ENCODE measurements at regions not wholly inside any gene's neighbourhood (a gene's known extent, or its start where the extent isn't known, plus 50 kb on each side); places are given as distances from the start of the nearest gene placed in this dataset.
A peak's percentile ranks its signal among the peaks of the same experiment; 100 is the strongest.

GRCh38 chr11:115759622-115760460 lies 255.6 kb upstream of the CADM1 start:
- ATAC-seq (ENCODE audit: low FRiP score in 2 of 2): peak; percentile 5 to 74
- DNase-seq: peak; percentile 31 to 87
- Histone ChIP-seq H3K4me3 (peak overlapping the region; percentile 36 to 72 (median 54)), H3K36me3 (no peaks in the 10 kb centered on the region), H3K27me3 (peaks cover 0 to 13% (median 6%) of the 10 kb centered on the region in 4 donors), H3K4me1 (peaks cover 0 to 13% (median 10%) of the 10 kb centered on the region in 4 donors), H3K27ac (peak overlapping the region in 3 of 4 donors; percentile 41 to 70 (median 47)), H3K9me3 (no peaks in the 10 kb centered on the region)
- WGBS, 2 donors: 6% methylated on average over 22 to 48 of the region's 70 CpGs
- no peak for TF ChIP-seq EP300 (IDR thresholded peaks at IDR 0.05)
- TF ChIP-seq CTCF (IDR thresholded peaks at IDR 0.05): no peak
- no peak for TF ChIP-seq POLR2AphosphoS5 (IDR thresholded peaks at IDR 0.05)
- TF ChIP-seq POLR2A (IDR thresholded peaks at IDR 0.05): no peak

- Histone ChIP-seq H3K4me3 (no peak overlapping the region), H3K9me3 (no peaks in the 10 kb centered on the region), H3K27me3 (peaks cover 0 to 13% (median 6%) of the 10 kb centered on the region in 4 donors), H3K4me1 (peaks cover 0 to 13% (median 10%) of the 10 kb centered on the region in 4 donors), H3K27ac (no peak overlapping the region), H3K36me3 (no peaks in the 10 kb centered on the region)
- DNase-seq (no peak), ATAC-seq (ENCODE audit: low FRiP score in 2 of 2) (no peak)
- WGBS, 2 donors: 89 to 95% methylated on average over 8 of the region's 8 CpGs
- no peak for TF ChIP-seq POLR2A (IDR thresholded peaks at IDR 0.05)
- no peak for TF ChIP-seq POLR2AphosphoS5 (IDR thresholded peaks at IDR 0.05)
- TF ChIP-seq CTCF (IDR thresholded peaks at IDR 0.05): no peak
- TF ChIP-seq EP300 (IDR thresholded peaks at IDR 0.05): no peak
These were observed 253.8 kb upstream of the CADM1 start for GRCh38 chr11:115758011-115758410.

GRCh38 chr11:115751243-115752015 lies 247.2 kb upstream of the CADM1 start:
- Histone ChIP-seq H3K27ac (no peak overlapping the region), H3K27me3 (no peaks in the 10 kb centered on the region), H3K4me3 (no peak overlapping the region), H3K9me3 (no peaks in the 10 kb centered on the region), H3K36me3 (no peaks in the 10 kb centered on the region), H3K4me1 (no peaks in the 10 kb centered on the region)
- DNase-seq (no peak), ATAC-seq (ENCODE audit: low FRiP score in 2 of 2) (no peak)
- WGBS, 2 donors: 76 to 81% methylated on average over 6 of the region's 6 CpGs
- TF ChIP-seq CTCF (IDR thresholded peaks at IDR 0.05) (no peak), POLR2A (IDR thresholded peaks at IDR 0.05) (no peak), EP300 (IDR thresholded peaks at IDR 0.05) (no peak), POLR2AphosphoS5 (IDR thresholded peaks at IDR 0.05) (no peak)

- ATAC-seq (ENCODE audit: low FRiP score in 2 of 2): peak in 1 of 2 donors; percentile 61
- Histone ChIP-seq H3K9me3 (no peaks in the 10 kb centered on the region), H3K27me3 (no peaks in the 10 kb centered on the region), H3K4me1 (no peaks in the 10 kb centered on the region), H3K27ac (no peak overlapping the region), H3K4me3 (no peak overlapping the region), H3K36me3 (no peaks in the 10 kb centered on the region)
- no peak for TF ChIP-seq POLR2A (IDR thresholded peaks at IDR 0.05)
- TF ChIP-seq EP300 (IDR thresholded peaks at IDR 0.05): no peak
- no peak for TF ChIP-seq POLR2AphosphoS5 (IDR thresholded peaks at IDR 0.05)
- no peak for TF ChIP-seq CTCF (IDR thresholded peaks at IDR 0.05)
- WGBS, 2 donors: 80 to 82% methylated on average over 22 of the region's 22 CpGs
- no peak for DNase-seq
These were observed 241.6 kb upstream of the CADM1 start for GRCh38 chr11:115745610-115746512.
